ENCODE measurements at regions not wholly inside any gene's neighbourhood (a gene's known extent, or its start where the extent isn't known, plus 50 kb on each side); places are given as distances from the start of the nearest gene placed in this dataset.

DNA sequence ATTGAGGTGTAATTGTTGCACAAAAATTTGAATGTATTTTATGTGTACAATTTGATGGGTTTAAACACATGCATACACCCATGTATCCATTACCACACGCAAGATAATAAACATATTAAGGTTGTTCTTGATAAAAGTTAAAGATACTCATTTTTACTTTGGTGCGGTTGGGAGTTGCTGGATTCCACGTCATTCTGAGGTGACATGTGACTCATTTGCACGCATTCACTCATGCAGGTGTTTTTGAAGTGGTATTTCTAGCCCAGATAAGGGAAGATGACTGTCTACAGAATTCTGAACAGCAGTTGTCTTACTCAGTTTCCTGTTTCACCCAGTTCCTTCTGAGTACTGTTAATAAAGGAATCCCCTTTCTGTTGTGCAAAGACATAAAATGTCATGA is 142.0 kb downstream of the RTL3 start (continued):
- TF ChIP-seq ZNF207 (IDR thresholded peaks at IDR 0.05; ENCODE audit: borderline replicate concordance) (no peak), SUPT20H (IDR thresholded peaks at IDR 0.05; ENCODE audit: borderline replicate concordance, control insufficient read depth, low read depth, low read length) (no peak), GATAD2B (conservative IDR thresholded peaks at IDR 0.05; ENCODE audit: low read depth) (no peak), POU2F2 (IDR thresholded peaks at IDR 0.05; ENCODE audit: borderline replicate concordance, low read depth, low read length) (0 out of 3 replicates have a peak, but pooled peaks have one; percentile 39), CBX5 (IDR thresholded peaks at IDR 0.05; ENCODE audit: low read depth) (no peak), TAF1 (IDR thresholded peaks at IDR 0.05; ENCODE audit: borderline replicate concordance, low read depth, low read length) (no peak), EP300 (IDR thresholded peaks at IDR 0.05; ENCODE audit: borderline replicate concordance in 1 of 2, control insufficient read depth in 1 of 2, low read depth in 2 of 2, low read length in 2 of 2) (peak; percentile 65 to 75; a peak in 3 of 4 replicates), NRF1 (conservative IDR thresholded peaks at IDR 0.05; ENCODE audit: low read depth, low read length) (no peak), NFYB (IDR thresholded peaks at IDR 0.05; ENCODE audit: insufficient read depth, low read depth, low read length) (no peak), ZNF622 (IDR thresholded peaks at IDR 0.05) (no peak), SMAD5 (IDR thresholded peaks at IDR 0.05; ENCODE audit: low read depth) (no peak), ZSCAN29 (IDR thresholded peaks at IDR 0.05) (no peak), HDGF (IDR thresholded peaks at IDR 0.05) (no peak), LARP7 (IDR thresholded peaks at IDR 0.05) (no peak), ZNF24 (IDR thresholded peaks at IDR 0.05) (no peak), MYC (IDR thresholded peaks at IDR 0.05; ENCODE audit: insufficient read depth, insufficient read length, insufficient replicate concordance, low read length, severe bottlenecking) (no peak), NBN (IDR thresholded peaks at IDR 0.05) (no peak), ZNF217 (IDR thresholded peaks at IDR 0.05) (no peak)
- TF ChIP-seq, protein P1, sequence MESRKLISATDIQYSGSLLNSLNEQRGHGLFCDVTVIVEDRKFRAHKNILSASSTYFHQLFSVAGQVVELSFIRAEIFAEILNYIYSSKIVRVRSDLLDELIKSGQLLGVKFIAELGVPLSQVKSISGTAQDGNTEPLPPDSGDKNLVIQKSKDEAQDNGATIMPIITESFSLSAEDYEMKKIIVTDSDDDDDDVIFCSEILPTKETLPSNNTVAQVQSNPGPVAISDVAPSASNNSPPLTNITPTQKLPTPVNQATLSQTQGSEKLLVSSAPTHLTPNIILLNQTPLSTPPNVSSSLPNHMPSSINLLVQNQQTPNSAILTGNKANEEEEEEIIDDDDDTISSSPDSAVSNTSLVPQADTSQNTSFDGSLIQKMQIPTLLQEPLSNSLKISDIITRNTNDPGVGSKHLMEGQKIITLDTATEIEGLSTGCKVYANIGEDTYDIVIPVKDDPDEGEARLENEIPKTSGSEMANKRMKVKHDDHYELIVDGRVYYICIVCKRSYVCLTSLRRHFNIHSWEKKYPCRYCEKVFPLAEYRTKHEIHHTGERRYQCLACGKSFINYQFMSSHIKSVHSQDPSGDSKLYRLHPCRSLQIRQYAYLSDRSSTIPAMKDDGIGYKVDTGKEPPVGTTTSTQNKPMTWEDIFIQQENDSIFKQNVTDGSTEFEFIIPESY (IDR thresholded peaks at IDR 0.05) = no peak
- TF ChIP-seq, protein P2, sequence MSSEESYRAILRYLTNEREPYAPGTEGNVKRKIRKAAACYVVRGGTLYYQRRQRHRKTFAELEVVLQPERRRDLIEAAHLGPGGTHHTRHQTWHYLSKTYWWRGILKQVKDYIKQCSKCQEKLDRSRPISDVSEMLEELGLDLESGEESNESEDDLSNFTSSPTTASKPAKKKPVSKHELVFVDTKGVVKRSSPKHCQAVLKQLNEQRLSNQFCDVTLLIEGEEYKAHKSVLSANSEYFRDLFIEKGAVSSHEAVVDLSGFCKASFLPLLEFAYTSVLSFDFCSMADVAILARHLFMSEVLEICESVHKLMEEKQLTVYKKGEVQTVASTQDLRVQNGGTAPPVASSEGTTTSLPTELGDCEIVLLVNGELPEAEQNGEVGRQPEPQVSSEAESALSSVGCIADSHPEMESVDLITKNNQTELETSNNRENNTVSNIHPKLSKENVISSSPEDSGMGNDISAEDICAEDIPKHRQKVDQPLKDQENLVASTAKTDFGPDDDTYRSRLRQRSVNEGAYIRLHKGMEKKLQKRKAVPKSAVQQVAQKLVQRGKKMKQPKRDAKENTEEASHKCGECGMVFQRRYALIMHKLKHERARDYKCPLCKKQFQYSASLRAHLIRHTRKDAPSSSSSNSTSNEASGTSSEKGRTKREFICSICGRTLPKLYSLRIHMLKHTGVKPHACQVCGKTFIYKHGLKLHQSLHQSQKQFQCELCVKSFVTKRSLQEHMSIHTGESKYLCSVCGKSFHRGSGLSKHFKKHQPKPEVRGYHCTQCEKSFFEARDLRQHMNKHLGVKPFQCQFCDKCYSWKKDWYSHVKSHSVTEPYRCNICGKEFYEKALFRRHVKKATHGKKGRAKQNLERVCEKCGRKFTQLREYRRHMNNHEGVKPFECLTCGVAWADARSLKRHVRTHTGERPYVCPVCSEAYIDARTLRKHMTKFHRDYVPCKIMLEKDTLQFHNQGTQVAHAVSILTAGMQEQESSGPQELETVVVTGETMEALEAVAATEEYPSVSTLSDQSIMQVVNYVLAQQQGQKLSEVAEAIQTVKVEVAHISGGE (CRISPR knock-in tag; IDR thresholded peaks at IDR 0.05) = no peak
- TF ChIP-seq, protein P3, sequence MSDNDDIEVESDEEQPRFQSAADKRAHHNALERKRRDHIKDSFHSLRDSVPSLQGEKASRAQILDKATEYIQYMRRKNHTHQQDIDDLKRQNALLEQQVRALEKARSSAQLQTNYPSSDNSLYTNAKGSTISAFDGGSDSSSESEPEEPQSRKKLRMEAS (IDR thresholded peaks at IDR 0.05; ENCODE audit: low read depth, low read length) = no peak
- TF ChIP-seq, protein P4, sequence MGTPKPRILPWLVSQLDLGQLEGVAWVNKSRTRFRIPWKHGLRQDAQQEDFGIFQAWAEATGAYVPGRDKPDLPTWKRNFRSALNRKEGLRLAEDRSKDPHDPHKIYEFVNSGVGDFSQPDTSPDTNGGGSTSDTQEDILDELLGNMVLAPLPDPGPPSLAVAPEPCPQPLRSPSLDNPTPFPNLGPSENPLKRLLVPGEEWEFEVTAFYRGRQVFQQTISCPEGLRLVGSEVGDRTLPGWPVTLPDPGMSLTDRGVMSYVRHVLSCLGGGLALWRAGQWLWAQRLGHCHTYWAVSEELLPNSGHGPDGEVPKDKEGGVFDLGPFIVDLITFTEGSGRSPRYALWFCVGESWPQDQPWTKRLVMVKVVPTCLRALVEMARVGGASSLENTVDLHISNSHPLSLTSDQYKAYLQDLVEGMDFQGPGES (IDR thresholded peaks at IDR 0.05) = no peak
- TF ChIP-seq, protein P5, sequence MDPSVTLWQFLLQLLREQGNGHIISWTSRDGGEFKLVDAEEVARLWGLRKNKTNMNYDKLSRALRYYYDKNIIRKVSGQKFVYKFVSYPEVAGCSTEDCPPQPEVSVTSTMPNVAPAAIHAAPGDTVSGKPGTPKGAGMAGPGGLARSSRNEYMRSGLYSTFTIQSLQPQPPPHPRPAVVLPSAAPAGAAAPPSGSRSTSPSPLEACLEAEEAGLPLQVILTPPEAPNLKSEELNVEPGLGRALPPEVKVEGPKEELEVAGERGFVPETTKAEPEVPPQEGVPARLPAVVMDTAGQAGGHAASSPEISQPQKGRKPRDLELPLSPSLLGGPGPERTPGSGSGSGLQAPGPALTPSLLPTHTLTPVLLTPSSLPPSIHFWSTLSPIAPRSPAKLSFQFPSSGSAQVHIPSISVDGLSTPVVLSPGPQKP (IDR thresholded peaks at IDR 0.05; ENCODE audit: low read depth, low read length) = no peak
- TF ChIP-seq, protein P6, sequence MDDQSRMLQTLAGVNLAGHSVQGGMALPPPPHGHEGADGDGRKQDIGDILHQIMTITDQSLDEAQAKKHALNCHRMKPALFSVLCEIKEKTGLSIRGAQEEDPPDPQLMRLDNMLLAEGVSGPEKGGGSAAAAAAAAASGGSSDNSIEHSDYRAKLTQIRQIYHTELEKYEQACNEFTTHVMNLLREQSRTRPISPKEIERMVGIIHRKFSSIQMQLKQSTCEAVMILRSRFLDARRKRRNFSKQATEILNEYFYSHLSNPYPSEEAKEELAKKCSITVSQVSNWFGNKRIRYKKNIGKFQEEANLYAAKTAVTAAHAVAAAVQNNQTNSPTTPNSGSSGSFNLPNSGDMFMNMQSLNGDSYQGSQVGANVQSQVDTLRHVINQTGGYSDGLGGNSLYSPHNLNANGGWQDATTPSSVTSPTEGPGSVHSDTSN (IDR thresholded peaks at IDR 0.05; ENCODE audit: insufficient replicate concordance, low read depth, low read length) = no peak
